Limb (tissue), 2 donors: ENCODE measurements at regions not wholly inside any gene's neighbourhood (a gene's known extent, or its start where the extent isn't known, plus 50 kb on each side); places are given as distances from the start of the nearest gene placed in this dataset.

Source experiments
- DNase-seq, 2 donors: peaks; one replicate each; pipeline ENCODE4 v3.0.0-alpha.2; 2016; ENCODE audit errors: extremely low spot score in 2 of 2

DNA sequence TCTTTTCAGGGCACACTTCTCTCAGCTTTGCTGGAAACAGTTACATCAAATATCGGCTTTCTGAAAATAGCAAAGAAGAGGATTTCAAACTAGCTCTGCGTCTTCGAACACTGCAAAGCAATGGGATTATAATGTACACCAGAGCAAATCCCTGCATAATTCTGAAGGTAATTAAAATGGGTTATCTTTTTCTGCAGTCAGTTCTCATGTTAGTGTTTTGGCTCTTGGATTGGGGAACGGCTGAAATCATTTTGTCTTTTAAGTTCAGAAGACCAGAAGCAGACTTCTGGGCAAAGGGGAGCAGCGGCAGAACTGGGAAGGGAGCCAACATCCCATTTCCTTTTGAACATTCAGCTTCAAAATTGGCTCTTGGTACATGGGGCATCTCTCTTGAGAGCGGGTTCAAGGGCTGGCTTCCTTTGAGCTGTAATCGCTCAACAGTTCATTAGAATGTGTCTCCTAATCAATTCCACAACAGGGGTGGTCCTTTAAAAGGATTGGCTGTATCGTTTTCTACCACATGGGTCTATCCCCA, 110.2 kb upstream of the MTNR1B start:
- DNase-seq: peak; percentile 51 to 53

DNA sequence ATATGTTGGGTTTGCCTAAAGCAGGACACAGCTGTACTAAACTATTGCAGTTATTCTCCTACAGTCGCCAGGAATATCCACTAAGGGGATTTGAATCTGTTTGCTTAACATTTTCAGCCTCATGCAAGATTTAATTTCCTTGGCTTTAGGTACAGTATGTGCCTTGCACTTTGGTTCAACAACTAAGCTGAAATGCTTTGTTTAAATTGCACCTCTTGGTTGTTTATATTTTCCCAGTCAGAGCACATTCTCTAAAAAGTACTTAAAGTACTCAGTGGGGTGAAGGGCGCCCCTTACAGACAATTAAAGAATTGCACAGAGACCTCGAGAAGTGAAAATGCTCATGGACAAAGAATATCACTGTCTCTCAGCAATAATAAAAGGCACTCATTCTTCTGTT, 107.8 kb upstream of the MTNR1B start:
- DNase-seq: peak in 1 of 2 donors; percentile 58

DNA sequence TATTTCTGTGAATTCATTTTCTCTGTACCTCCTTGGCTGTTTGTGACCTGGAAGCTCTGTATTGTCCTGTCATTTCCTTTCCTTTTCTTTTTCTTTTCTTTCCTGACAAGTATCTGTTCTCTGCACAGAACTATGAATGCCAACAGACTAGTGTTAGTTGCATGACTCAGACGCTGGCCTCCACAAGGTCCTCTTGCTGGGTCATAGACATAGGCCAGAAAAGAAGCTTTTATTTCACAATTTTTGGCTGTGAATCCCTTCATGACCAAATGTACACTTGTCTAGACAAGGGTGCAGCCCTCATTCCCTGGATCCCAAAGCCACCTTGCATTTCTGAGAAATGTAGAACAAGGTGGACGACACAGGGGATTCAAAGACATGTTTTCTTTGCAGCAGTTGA, 104.1 kb upstream of the MTNR1B start:
- no peak for DNase-seq

DNA sequence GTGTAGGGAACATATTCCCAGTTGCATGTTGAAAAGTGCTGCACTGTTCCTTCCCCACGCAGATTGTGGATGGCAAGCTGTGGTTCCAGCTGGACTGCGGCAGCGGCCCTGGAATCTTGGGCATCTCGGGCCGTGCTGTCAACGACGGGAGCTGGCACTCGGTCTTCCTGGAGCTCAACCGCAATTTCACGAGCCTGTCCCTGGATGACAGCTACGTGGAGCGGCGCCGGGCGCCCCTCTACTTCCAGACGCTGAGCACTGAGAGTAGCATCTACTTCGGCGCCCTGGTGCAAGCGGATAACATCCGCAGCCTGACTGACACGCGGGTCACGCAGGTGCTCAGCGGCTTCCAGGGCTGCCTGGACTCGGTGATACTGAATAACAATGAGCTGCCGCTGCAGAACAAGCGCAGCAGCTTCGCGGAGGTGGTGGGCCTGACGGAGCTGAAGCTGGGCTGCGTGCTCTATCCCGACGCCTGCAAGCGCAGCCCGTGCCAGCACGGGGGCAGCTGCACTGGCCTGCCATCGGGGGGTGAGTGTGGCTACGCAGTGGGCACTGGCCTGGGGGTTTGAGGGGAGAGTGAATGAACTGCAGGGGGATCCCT, 102.7 kb upstream of the MTNR1B start:
- DNase-seq: no peak

DNA sequence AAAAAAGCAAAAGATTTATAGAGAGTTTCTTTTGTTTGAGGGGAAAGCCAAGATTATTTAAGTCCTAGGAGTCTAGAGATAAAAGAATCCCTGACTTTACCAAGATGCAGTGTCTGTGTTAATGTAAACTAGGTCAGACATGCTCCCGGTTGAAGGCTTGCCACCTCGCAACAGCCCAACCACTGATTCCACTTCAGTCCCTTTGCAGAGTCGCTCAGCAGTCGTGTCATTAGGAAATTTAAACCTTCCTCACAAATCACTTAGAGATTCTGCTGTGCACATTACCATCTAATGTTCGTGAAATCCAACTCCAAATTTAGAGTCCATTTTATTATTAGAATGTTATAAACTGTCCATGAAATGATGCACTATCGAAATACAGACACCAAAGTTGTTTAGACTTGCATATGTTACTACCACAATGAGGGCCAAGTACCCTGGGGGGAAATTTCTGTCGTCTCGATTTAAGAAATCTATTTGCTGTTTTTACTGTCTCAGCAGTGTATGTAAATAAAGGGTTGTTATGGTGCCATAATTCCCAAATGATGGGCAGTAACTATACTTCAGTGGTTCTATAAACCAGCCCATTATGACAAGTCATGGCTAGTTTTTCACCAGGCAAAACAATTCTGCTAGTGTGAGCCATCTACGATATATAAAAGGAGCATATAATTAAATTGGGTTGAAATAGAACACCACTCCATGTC, 101.4 kb upstream of the MTNR1B start:
- DNase-seq: no peak

DNA sequence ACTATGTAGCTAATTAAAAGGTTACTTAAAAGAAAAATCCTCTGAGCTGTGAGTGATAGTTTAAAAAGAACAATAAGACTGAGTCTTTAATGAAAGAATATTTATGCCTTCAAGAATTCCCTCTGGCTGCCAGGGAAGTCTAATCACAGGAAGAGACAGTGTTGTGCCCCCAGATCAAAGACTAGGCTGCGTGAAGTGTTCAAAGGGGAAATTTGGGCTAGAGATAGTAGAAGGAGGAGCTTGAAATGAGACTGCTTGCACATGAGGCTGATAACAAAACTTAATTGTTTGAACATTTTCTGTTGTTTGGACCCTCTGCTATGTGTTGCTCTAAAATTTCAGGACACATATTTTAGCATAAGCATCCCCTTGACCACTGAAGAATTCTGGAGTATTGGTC, 99.7 kb upstream of the MTNR1B start:
- no peak for DNase-seq

DNA sequence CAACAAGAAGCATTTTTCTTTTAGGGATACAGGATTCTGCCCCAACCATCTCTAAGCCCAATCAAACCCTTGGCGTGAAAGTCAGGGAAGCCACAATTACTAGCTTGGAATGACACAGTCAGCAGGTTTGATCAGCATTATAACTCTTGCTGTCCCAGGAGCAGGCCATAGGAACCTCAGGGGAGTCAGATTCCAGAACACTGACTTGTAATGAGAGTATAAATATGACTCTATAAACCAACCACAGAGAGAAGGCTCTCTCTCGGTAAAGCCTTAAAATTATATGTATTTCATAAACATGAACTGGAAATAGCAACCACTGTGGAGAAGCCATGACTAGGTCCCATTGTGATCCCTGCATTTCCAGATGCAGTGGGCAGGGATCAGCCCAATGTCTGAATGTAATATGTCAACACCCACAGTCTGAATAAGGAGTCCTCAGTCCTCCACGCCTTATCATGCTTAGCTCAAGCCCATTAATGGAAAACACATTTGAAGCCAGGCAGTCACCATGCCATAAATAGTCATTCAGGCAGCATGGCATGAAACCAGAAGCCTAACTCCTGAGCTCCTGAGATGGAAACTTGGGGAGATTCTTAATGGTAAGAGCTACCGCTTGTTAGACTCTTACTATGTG, 99.1 kb upstream of the MTNR1B start:
- DNase-seq: no peak

DNA sequence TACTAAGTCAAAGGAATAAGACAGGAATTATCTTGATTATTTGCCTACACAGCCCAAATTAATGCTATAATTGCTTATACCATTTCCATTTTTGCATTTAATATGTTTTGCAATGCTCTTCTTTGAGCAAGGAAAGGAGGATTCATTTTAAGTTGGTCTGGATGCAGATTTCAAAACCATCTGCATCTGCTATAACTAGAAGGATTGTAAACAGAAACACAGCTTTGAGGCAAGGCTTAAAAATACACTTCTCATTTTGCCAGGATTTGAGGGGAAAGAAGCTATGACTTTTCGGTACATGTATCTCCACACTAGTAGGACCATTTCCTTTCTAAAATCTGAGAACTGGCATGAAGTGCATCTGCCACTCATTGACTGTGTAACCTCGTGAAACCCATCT, 95.9 kb upstream of the MTNR1B start:
- DNase-seq: no peak

DNA sequence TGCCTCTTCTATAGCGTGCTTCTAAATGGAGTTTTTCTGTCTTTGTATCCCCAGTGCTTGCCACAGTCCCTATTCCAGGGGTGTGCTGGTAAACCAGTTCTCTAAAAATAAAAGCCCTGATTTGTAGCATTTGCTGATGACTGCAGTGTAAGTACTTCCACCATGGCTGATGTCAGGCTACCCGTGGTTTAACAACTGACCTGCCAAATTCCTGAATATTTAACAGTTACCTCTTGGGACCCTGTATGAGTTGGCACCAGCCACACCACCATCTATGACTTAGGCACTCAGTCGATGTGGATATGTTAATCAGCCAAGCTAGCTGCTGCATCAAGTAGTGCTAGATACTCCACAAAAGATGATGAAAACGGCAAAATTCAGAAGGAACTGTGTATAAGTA, 94.0 kb upstream of the MTNR1B start:
- DNase-seq: no peak

DNA sequence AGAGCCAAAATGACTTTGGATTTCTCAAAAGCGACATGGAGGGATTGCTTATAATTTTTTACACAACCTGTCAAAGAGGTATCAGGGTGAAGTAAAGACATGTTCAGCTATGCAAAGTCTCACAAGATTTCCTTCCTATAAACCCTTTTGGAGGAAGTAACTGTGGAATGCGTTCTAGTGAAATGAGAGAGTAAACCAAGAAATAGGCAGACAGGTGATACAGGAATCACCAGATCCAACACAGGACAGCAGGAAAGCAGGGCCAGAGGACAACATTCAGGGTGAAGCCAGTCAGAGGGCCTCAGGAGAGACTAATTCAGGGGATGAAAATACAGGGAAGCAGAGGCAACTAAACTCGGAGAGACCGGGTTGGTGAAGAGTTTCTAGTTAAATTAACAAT, 90.4 kb upstream of the MTNR1B start:
- no peak for DNase-seq

DNA sequence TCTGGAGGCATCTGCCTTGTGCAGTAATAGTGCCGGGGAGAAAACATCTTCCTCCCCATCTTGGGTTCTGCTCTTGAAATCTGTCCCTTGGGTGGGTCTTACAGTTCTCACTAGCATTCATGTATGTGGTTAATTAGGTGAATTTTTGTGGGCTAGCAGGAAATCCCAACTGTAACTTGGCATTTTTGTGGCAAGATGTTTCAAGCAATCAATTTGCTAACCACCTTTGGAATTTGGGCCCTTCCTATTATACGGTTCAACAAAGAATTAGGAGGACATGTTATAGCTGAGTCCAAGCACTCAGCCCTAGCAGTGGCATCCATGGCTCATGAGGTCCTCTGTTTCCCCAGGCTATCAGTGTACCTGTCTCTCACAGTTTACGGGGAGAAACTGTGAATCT, 89.1 kb upstream of the MTNR1B start:
- DNase-seq: no peak

DNA sequence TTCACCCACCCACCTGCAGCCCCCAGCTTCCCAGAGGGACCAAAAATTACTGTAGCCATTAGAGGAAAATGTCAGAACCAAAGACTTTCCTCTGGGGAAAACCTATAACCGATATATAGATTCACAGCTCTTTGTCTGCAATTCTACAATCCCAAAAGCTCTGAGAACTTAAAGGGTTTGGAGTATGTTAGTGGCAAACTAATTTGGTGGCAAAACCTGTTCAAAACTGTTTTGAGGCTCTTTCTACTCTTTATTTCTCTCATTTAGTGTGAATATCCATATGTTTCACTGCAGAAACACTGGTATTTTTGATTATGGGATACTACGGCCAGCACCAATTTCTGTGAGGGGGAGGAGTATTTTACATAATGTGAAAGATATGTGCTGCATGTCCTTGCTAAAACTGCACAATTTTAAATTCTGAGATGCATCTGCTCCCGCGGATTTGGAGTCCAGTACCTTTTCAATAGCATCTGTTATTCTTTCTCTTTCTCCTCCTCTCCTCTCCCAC, 87.5 kb upstream of the MTNR1B start:
- no peak for DNase-seq

DNA sequence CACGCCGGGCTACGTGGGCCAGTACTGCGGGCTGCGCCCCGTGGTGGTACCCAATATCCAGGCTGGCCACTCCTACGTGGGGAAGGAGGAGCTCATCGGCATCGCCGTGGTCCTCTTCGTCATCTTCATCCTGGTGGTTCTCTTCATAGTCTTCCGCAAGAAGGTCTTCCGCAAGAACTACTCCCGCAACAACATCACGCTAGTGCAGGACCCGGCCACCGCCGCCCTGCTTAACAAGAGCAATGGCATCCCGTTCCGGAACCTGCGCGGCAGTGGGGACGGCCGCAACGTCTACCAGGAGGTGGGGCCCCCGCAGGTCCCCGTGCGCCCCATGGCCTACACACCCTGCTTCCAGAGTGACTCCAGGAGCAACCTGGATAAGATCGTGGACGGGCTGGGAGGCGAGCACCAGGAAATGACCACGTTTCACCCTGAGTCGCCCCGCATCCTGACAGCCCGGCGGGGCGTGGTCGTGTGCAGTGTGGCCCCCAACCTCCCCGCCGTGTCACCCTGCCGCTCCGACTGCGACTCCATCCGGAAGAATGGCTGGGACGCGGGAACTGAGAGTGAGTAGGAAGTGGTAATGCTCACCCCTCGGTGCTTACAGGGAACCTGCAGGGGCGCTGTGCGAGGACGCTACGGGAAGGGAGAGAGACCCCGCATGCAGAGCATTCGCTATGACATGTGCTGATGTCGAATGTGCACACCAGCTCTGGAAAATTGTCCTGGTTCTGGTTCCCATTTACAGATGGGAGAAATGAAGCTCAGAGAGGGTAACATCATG, 86.4 kb upstream of the MTNR1B start:
- DNase-seq: no peak

DNA sequence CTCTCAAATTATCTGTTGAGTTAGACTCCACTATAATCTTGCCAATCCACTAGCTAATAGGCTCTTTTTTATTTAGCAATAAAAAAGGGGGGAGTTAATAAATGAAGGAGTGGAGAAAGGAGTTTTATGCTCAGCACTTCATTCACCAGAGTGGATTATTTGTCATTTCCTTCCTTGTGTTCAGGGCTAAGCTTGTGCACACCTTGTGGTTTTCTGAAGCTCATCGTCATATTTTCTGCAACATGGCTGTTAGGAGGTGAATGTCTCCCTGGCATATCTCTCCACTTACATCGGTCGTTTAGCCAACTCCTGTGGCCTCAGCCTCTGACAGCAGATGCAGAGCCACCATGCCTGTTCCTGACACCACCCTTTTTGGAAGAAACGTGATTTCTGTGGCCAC, 83.9 kb upstream of the MTNR1B start:
- DNase-seq: no peak

DNA sequence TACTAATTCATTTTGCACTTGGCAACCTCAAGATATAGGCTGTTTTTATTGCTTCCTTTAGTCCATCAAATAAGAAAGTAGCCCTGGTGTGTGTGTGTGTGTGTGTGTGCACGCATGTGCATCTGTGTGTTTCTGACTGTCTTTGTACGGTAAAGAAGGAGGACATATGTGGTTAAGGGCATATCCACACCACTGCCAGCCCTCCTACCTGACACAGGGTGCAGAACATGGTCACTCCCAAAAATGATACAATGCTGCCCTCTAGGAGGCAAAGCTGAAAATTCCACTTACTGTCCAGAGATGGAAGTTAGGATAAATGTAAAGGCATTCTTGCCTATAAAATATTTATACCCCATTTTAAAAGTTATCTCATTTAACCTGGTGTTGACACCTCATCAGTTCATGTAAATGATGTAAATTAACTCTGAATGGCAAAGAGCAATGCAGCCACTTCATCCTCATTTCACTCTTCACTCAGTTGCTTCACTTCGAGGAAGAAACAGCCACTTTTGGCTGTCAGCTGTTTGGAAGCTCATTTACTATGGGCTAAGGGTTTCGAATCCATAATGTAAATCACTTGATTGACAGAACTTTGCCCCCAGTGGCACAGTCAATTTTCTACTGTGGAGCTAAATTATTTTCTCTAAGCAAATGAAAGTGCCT, 83.1 kb upstream of the MTNR1B start:
- peak; percentile 67 to 76 for DNase-seq

DNA sequence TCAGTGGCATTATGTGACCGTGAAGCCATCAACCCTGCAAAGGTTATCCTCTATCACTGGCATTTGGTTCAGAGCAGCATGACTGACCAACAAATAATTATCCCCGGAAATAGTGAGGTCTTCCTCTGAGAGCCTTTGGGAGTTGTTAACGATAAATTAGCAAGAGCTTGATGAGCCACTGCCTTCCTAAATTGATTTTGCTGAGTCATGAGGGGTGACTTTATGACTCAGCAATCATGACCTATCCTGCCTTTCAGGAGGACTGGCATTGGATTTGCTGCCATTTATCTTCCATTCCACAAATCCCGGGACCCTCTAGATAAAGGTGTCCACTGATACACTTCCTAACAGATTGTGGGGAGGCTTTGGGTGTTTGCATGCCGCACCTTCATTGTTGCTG, 80.8 kb upstream of the MTNR1B start:
- DNase-seq: no peak

DNA sequence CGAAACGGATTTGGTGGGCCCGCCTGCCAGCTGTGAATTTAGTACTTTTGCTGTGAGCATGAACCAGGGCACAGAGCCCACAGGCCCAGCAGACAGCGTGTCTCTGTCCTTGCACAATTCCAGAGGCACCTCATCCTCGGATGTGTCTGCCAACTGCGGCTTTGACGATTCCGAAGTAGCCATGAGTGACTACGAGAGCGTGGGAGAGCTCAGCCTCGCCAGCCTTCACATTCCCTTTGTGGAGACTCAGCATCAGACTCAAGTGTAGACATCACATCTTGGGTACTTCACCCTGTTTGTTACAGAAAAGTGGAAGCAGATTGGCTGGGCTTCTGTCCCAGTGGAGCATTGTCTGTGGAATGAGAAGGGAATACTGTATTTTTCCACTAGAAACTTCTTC, 78.6 kb upstream of the MTNR1B start:
- DNase-seq: no peak

DNA sequence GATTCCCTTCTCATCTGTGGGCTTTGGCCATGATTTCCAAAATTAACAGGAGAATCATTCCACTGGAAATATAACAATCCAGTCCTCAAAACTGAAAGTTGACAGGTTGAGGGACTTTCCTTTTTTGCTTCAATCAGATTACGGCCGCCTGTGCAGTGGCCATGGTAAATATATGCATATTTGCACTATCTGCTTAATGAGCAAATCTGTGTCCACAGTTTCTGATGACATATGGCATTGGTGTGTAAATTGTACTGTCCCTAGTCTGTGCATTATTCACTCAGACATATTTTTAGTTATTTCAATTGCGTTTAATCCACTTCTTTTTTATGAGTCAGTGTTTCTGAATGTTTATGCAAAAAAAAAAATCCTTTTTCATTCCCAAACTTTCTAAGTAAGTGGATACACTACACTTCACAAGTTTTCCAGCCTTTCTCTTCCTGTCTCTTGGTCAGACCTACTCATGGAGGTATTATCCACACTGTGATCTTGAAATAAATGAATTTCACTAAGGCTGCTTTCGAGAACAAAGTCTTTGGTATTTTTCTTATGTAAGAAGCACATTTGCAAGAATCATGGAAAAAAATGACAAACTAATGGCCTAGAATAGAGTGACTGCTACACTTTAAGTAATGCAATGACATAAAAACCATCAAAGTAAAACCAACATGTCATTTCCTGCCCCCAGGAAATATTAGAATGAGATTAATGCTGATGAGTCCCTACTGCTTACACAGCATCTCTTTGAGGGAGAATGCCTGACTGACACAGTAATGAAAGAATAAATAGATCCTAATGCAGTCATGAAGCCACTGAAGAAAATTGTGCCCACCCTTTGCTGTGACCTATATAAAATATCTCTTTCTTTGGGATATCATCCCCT, 76.4 kb upstream of the MTNR1B start:
- no peak for DNase-seq

DNA sequence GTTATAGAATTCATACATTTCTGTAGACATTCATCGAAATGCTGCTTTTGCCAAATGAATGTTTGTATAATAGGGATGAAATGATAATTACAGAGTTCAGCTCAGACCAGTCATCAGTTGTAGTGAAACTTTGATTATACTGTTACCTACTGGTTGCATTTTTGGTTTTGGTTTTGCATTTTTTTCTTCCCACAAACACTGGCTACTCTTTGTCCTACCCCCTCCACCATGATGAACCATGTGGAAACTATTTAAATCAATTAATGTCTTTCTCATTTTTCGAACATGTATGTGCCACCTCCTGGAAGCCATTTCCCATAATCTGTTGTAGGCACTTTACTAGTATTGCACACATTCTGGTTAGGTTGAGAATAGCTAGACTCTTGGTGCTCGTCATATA, 75.3 kb upstream of the MTNR1B start:
- DNase-seq: no peak

DNA sequence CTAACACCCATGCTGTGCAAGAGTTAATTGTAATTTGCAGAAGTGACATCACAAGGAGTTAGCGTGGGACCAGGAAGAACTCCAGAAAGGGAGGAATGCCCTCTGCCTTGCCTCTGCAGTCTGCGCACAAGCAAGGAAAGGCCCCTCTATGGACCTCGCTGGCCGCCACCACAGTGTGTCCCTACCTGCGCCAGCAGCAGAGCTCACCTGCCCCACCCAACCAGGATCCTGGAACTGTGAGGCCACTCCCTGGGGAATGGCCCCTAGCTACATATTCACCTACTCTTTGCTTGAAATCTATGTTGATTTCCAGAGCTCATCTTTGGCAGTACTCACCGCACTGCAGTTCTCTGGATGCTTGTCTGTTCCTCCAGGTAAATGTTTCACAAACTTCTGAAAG, 72.0 kb upstream of the MTNR1B start:
- no peak for DNase-seq
